NCI-H774 (cell line): ENCODE measurements at regions not wholly inside any gene's neighbourhood (a gene's known extent, or its start where the extent isn't known, plus 50 kb on each side); places are given as distances from the start of the nearest gene placed in this dataset.

ENCODE experiments used
- DNase-seq: peaks from one replicate; lab custom pipeline; 2025; lab: John Stamatoyannopoulos, UW

DNA sequence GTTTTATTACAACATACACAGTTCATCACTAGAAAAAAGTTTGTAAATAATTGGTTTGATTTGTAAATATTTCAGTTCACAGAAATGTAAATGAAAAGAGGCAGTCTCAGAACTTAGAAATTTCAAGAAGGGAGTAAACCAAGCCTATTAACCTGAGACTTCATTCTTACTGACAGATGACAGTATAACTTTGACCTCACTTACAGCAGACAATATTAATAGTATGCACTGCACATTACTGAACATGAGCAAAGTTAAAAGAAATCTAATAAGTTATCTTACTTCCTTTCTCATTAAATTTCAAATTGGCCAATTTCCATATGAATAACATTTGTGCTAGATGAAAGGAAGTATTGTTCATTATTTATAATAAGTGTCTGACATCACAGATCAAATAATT is 235.8 kb downstream of the SLC6A15 start:
- DNase-seq, result no peak

DNA sequence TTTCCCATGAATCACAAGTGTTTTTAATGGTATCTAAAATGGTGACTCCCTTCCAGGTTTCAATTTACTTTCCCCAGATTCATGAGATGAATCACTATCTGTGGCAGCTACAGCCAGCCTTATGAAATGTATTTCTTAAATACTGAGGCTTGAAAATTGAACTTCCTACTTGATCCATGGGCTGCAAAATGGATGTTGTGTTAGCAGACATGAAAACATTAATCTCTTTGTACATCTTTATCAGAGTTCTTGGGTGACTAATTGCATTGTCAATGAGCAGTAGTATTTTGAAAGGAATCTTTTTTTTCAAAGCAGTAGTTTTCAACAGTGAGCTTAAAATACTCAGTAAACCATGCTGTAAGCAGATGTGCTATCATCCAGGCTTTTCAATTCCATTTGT is 250.8 kb downstream of the SLC6A15 start:
- no peak for DNase-seq

DNA sequence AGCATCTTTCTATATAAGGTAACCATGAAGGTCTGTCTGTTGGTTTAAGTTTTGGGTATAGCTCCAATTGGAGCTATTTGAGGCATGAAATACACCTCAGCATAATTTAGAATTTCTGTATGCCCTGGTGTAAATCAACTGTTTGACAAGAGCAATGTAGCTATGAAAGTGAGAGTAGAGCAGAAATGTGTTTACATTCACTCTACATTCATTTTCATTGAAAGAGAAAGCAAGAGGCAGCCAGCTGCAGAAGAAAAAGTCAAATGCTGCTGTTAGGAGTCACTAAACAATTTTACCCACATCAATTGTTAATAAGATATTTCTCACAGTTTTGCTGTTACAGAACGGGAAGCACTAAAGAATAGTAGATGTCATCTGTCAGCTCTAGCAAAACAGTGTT is 252.5 kb downstream of the SLC6A15 start:
- DNase-seq, result no peak

DNA sequence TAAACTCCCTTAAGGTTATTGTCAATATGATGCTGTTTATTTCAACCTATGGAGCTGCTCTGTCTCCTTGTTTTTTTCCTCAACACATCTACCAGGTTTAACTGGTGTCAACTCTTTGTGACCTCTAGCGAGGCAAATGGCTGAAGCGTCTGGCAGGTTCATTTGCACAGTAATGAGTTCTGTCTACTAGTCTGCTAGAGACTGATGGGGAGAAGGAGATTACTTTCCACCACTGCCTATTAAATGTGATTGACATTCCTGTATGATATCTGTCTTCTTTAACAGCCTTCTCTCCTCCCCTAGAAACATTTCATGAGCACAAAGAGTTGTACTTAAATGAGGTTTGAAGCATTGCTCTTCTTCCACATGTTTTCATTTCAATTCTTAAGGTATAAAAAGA is 253.7 kb downstream of the SLC6A15 start:
- DNase-seq, result no peak

DNA sequence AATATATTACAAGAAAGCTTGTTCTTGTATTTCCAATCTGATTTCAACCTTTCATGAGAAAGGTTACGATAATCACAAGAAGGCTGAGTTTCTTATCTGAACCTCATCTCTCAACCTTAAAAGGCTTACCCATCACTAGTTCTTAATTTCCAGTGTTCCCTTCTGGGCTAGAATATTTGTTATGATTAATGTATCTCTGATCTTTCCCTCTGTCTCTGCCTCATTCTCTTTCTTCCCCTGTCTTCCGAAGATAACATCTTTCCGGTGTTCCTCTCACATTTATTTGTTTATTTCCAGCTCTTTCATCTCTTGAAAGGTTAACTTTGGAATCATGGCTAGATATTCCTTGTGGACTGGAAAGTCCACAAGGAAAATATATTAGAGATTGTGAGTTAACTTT is 255.9 kb downstream of the SLC6A15 start:
- no peak for DNase-seq

DNA sequence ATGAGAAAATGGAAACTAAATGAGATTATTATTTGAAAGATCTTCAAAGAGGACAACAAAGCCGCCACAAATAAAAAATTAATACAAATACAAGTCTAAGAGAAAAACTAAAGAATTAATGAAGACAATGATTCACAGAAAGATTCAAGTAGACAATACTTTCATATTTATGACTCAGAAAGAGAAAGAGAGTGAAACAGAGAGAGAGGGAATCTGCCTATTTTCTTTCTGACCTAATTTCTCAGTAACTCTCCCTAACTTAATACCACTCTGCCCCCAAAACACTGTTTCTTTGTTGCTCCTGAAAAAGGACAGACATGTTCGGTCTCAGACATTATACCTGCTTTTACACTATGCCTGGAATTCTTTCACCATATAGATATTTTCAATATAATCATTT is 259.1 kb downstream of the SLC6A15 start:
- no peak for DNase-seq

DNA sequence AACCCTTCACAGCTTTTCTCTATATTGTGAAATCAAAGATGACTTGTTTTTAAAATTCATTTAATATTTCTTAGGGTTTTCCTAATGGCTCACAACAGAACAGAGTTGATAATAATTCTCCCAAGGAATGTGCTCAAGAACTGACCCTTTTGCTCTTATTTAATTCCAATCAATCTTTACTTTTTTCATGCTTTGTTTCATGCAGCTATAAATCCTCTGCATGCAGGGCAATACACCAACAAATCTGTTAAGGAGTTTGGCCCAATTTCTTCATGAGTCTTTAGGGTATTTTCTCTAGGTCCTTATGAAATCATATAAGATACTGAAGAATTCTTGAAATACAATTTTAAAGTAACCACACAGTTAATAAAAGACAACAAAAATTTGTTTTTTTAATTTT is 264.2 kb downstream of the SLC6A15 start:
- DNase-seq, result no peak

DNA sequence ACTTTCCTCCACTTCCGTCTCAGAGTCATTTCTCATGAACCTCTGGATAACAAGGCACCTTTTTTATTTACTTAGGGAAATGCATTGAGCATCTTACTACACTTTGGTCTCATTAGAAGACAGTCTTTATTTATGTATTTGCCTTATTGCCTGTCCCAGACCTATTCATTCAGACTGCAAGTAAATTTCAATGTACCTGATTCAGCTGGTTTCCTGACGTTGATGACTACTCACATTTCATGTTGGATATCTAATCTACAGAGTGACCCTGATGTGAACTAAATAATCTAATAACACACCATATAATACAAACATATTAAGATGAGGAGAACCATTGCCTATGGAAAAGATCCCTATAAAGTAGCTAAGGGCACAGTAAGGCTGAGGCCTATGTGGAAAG is 267.7 kb downstream of the SLC6A15 start:
- DNase-seq, result no peak

DNA sequence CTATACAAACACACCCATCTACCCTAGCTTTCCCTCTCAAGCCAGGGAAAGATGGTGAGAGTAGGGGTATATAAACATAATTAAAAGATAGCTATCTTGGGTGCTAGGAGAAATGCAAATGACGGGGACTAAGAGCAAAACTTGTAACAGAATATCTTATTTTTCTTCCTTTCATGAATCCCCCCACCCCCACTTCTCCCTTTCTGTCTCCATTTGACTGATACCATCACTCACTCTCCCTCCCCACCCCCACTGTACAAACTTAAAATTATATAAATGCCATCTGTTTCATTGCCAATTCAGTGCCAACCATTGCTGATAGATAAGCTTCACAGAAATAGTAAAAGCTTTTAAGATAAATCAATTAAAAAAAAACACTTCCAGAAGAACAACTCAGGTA is 268.6 kb downstream of the SLC6A15 start:
- no peak for DNase-seq

DNA sequence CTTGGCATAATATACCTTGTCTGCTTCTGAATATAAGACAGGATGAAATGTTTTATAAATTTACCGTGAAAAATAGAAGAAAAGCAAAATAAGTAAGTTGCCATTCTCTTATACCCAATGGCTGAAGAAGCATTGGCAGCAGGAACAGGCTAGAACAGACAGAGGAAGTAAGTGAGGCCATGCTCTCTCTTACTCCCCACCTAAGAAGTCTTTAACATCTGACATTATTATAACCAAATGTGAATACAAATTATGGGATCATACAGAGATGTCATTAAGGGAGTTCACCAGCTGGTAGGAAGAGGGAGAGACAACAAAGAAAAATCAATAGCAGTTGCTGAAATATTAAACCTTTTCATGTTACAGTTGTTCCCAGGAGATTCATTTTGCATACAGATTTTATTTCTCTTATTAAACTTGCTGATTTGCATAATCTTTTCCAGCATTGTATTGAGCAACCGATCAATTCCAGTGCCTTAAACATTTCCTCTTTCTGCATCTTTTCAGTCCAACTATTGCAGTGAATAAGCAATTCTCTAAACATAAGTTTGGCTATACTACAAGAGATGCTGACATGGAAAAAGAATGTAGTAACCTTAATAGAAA is 270.6 kb downstream of the SLC6A15 start:
- no peak for DNase-seq

DNA sequence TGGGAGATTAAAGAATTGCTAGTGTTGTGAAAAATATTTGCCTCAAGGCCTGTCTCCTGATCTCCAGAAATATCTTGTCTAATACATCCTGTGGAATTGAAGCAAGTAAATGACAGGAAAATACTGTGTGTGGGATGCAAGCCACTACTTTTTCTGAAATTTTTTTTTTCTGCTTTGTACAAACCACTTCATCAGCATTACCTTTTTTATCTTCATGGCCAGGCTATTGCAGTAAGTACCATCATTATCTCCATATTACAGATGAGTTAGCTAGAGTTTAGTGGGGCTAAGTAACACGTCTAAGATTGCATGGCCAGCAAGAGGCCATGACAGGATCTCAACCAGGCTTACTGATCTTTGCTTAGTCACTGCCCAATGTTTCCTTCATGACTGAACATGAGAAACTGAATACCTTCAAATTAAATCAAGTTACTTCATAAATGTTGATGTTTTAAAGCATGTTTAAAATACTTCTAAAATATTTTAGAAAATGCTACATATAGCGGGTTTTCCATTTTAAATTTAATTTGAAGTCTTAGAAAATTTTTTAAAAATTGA is 273.7 kb downstream of the SLC6A15 start:
- DNase-seq, result no peak

DNA sequence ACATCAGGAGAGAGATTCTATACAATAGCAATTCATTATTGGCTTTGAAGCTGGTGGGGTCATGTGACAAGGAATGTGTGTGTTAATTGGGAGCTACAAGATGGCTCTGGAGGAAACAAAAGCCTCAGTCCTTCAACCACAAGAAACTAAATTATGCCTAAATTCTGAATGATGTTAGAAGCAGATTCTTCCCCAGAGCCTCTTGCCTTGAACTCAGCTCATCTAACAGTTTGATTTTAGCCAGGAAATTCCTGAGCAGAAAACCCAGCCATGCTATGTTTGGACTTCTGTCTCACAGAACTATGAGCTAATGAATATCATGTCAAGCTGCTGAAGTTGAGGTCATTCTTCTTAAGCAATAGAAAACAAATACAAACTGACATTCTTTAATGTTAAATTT is 274.7 kb downstream of the SLC6A15 start:
- no peak for DNase-seq

DNA sequence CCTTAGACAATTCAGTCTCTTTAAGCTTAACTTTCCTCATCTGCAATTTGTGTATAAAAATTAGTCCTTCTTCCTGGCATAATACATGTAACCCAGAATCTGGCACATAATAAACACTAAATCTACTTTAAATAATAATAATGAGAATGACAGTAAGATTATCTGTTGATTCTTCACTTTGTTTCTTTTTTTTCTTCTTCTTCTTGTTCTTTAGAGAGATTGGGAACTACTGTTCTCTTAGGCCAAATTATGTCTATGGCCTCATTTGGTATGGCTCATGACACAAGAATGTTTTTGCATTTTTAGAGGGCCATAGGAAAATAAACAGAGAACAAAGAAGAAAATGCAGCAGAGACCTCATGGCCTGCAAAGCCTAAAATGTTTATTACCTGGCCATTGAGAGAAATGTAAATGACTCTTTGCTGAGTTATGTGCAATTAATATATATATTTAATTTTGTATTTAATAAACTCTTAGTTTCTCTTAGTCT is 275.8 kb downstream of the SLC6A15 start:
- DNase-seq, result no peak

DNA sequence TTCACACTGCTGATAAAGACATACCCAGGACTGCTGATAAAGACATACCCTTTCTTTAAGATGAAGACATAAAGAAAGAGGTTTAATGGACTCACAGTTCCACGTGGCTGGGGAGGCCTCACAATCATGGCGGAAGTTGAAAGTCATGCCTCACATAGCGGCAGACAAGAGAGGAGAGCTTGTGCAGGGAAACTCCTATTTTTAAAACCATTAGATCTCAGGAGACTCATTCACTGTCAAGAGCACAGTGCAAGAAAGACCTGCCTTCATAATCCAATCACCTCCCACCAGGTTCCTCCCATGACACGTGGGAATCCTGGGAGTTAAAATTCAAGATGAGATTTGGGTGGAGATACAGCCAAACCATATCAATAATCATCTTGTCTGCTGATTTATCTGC is 278.1 kb downstream of the SLC6A15 start:
- DNase-seq, result no peak

DNA sequence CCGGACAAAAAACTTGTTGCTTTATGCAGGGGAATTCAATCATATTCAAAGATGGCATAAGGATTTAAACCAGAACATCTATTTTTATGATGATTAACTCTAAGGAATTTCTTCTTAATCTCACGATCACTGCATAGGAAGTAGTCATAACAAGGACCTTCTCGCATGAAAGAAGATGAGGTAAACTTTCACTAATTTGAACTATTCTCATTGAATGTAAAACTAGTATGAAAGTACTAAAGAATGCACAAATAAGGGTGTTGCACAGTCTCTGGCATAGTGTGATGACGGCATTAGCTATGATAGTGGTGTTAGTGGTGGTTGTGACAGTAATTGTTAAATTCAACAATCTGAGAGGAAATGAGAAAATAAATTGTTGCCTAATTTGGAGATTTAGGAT is 280.0 kb downstream of the SLC6A15 start:
- no peak for DNase-seq

DNA sequence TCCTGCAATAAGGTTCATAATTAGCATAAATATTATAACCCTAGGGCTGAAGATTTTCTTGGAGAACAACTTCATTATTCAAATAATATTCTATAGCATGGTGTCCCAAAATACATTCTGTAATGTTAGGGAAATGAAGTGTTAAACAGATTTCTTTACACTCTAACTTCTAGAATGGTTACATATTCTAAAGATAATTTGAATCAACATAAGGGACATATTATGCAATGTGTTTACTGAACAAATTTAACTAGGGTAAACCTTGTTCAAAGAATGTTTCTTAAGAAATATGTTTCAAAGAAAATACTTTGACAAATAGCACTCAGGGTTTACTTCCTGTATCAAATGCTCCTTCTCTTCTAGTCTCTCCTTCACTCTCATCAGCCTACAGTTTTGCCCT is 281.6 kb downstream of the SLC6A15 start:
- DNase-seq, result no peak

DNA sequence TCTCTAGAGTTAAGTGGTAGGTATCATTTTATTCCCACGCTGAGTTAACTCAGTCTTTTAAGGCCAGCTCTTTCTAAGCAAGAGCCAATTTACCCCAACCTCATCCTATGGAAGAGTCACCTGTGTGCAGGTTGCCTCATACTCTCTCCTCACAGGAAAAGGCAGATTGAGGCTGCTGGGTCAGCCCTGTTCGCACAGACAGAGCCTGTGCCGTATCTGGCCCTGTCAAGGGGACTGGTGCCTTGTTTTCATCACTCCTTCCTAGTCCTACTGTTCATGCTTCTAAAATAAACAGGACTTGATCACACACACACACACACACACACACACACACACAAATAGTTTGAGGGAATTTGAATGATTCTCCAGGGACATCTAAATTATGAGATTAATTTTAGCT is 285.0 kb downstream of the SLC6A15 start:
- DNase-seq, result no peak

DNA sequence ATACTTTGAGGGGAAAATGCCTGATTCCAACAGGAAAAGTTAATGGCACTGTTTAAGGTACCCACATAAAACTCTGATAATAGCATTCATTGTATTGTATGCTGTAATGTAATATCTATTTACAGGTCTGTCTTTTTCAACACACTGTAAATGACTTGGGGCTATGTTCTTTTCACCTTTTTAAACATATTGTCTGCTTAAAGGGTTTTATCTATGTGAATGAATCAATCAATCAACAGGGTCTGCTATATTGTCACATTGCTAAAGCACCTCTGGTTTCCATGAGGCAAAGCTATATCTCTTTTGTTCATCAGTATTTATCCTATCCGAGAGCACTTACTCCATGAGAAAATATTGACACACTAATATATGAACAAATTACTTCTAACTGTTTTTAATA is 288.0 kb downstream of the SLC6A15 start:
- DNase-seq, result no peak

DNA sequence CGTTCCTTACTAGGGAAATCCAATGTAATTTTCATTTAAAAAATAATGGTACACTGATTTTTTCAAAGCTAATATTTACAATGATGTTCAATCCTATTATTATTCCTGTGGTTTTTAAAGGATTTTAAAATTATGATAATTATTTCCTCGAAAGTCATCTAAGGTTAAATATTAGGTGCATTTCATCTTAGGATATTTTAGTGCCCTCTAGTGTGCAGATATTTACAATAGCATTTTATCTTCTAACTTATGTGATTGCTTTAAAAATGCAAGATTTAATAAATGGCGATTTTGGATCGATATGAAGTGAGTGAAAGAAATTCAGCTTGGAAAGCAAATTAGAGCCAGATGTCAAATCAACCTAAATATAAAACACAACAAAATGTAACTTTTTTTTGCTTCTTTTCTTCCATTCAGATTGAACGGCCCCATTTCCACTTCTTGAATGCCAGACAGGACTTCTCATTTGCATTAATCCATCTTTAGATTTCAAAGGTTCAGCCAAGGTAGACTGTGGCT is 293.5 kb downstream of the SLC6A15 start:
- DNase-seq, result no peak

DNA sequence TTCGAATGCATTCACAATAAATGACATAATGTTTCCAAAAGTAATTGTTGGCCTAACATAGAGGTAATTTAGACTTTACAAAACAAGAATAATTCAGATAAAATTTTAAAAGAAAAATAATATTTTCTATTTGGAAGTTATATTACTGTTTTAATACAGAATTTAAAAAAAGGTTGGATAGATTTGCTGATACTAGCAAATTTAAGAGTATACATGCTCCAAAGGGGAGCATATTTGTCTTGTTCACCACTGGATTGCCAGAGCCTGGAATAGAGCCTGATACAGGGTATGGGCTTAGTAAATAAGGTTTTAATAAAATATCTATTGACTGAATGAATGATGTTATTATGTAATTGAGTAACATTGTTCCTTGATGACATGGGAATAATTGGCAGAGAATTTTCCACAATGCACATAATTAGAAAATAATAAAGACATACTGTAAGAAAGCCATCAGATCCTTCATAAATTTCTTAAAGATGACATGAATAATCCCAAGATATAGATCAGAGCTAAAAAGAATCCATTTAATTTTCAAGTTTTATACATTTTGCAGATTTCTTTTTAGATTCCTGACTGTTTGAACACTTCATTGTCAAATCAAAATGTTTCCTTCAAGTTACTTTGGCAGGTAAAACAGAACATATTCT is 305.3 kb downstream of the SLC6A15 start:
- DNase-seq, result no peak

DNA sequence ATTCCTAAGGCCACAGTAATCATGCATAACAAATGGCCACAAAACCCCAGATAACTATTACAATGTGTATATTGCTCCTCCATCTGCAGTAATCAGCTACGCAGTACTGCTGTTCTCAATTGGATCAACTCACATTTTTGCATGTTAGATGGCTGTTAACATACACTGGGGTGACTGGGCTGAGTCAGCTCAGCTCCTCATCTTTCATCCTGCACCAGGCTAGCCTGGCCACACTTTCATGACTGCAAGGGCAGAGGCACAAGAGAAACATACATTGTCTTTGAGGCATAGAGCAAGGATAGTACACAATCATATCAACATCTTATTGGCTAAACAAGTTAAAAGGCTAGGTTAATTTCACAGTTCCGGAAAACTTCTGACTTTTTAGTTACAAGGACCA is 306.6 kb downstream of the SLC6A15 start:
- no peak for DNase-seq

DNA sequence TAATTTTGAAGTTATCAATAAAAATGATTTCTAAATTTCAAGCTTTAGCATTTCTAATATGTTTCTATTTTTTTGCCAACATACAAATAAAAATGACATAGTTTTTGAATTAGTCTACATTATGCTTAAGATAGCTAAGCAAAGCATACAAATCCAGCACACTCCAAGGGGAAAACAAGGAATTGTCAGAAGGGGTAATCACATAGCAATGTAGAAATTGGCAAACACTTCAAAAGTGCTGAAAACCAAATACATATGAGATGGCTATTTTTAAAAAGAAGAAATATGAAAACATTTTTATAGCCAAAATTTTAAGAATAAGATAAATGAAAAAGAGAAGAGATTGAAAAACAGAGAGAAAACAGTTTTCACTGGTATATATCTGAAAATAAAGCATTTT is 308.0 kb downstream of the SLC6A15 start:
- DNase-seq, result no peak

DNA sequence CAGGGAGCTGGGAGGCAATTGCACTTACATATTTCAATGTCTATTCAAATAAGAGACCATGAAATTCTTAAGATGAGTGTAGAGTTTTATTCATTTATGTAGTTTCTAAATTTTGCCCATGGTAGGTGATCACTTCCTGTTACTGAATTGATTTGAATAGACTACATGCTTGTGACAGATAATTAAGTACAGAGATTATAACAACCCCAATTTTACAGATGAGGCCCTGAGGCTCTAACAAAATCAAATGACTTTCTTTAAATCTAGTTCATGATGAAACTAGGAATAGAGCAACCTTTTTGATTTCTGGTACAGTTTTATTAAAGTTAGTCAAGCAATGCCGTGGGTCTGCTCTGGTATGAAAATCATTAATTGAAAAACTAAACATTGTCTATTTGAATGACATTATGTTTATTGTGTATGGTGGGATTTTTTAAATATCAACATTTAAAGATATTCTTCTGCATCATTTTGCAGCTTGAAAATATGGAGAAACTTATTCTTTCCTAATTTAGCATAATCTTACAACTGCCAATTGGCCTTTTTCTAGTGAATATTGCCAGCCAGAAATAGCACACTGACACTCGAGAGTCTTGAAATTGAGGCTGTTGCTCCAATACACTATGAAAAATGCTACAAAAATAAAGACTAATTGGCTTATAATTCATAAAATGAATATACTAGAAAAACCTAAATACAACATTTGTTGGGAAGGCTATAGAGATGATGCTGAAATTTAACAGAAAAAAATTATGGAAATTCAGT is 308.9 kb downstream of the SLC6A15 start:
- no peak for DNase-seq
